Hepatocyte (in vitro differentiated cells): ENCODE measurements at regions not wholly inside any gene's neighbourhood (a gene's known extent, or its start where the extent isn't known, plus 50 kb on each side); places are given as distances from the start of the nearest gene placed in this dataset.

ENCODE experiments used
- CTCF ChIP-seq: fragments of 200-600 bp; sonication (generic); IDR thresholded peaks from 2 replicates; pipeline ENCODE4 v1.5.1; 2016; ENCODE audit warnings: antibody characterized with exemption, mild to moderate bottlenecking; ENCODE audit not compliant: poor library complexity
- EZH2 ChIP-seq: fragments of 200-600 bp; sonication (generic); IDR thresholded peaks from 2 replicates; pipeline ENCODE4 v1.6.1; 2016; ENCODE audit warnings: antibody characterized with exemption, mild to moderate bottlenecking, borderline replicate concordance

- TF ChIP-seq CTCF = no peak
- no peak for TF ChIP-seq EZH2
Measured at GRCh38 chr22:47575291-47575690, 812.8 kb downstream of the TBC1D22A start.
